Liver (tissue), 7 donors: ENCODE measurements at regions not wholly inside any gene's neighbourhood (a gene's known extent, or its start where the extent isn't known, plus 50 kb on each side); places are given as distances from the start of the nearest gene placed in this dataset.

Source experiments
- DNase-seq: peaks from one replicate; pipeline ENCODE4 v3.0.0-alpha.2; 2017; ENCODE audit warnings: low spot score
- H3K27ac ChIP-seq, 2 donors: one replicate each; pipeline ENCODE4 v1.7.0; 2013; ENCODE audit warnings: inconsistent platforms in 2 of 2, low read length in 2 of 2, control low read depth in 1 of 2, low read depth in 1 of 2, mild to moderate bottlenecking in 1 of 2
- H3K27me3 ChIP-seq, 4 donors: one replicate each; pipeline versions ENCODE4 v1.6.1 to v1.7.0; 2013; ENCODE audit warnings: low read length in 3 of 4, inconsistent platforms in 1 of 4, mild to moderate bottlenecking in 1 of 4, moderate library complexity in 1 of 4; ENCODE audit not compliant: control insufficient read depth in 4 of 4, insufficient read depth in 4 of 4
- H3K36me3 ChIP-seq, 4 donors: one replicate each; pipeline versions ENCODE4 v1.6.1 to v1.7.0; 2013; ENCODE audit warnings: low read length in 3 of 4, mild to moderate bottlenecking in 3 of 4, low read depth in 1 of 4, moderate library complexity in 1 of 4; ENCODE audit not compliant: control insufficient read depth in 4 of 4, insufficient read depth in 3 of 4
- H3K4me1 ChIP-seq, 4 donors: one replicate each; pipeline versions ENCODE4 v1.6.1 to v1.7.0; 2013; ENCODE audit warnings: low read length in 3 of 4, mild to moderate bottlenecking in 3 of 4, moderate library complexity in 1 of 4; ENCODE audit not compliant: control insufficient read depth in 4 of 4, insufficient read depth in 4 of 4
- H3K4me3 ChIP-seq, 3 donors: one replicate each; pipeline versions ENCODE4 v1.6.1 to v1.7.0; 2013; ENCODE audit warnings: low read length in 3 of 3, control low read depth in 1 of 3, low read depth in 1 of 3, mild to moderate bottlenecking in 1 of 3
- H3K9ac ChIP-seq, 2 donors: one replicate each; pipeline ENCODE4 v1.7.0; 2013; ENCODE audit warnings: low read length in 2 of 2, mild to moderate bottlenecking in 2 of 2, moderate library complexity in 2 of 2, control low read depth in 1 of 2, low read depth in 1 of 2
- H3K9me3 ChIP-seq, 4 donors: one replicate each; pipeline versions ENCODE4 v1.6.1 to v1.7.0; 2013; ENCODE audit warnings: low read length in 3 of 4; ENCODE audit not compliant: control insufficient read depth in 4 of 4
- EGR1 ChIP-seq, 2 donors: IDR thresholded peaks; 2 replicates each; pipeline ENCODE4 v1.6.1; 2016 to 2018; ENCODE audit warnings: antibody characterized with exemption in 2 of 2, low read depth in 2 of 2
- FOXA1 ChIP-seq: IDR thresholded peaks from 2 replicates; pipeline ENCODE4 v1.6.1; 2016; ENCODE audit warnings: antibody characterized with exemption
- FOXA2 ChIP-seq: IDR thresholded peaks from 2 replicates; pipeline ENCODE4 v1.6.1; 2016; ENCODE audit warnings: antibody characterized with exemption
- GABPA ChIP-seq, 2 donors: IDR thresholded peaks in 1 of 2; conservative IDR thresholded peaks in 1 of 2; 2 replicates each; pipeline ENCODE4 v1.6.1; 2016; ENCODE audit warnings: antibody characterized with exemption in 2 of 2, mild to moderate bottlenecking in 1 of 2, moderate library complexity in 1 of 2
- HNF4A ChIP-seq, 2 donors: conservative IDR thresholded peaks; 2 replicates each; pipeline ENCODE4 v1.6.1; 2016; ENCODE audit warnings: antibody characterized with exemption in 2 of 2, mild to moderate bottlenecking in 2 of 2
- HNF4G ChIP-seq: IDR thresholded peaks from 2 replicates; pipeline ENCODE4 v1.6.1; 2016; ENCODE audit warnings: antibody characterized with exemption
- JUND ChIP-seq, 2 donors: IDR thresholded peaks; 2 replicates each; pipeline ENCODE4 v1.6.1; 2016; ENCODE audit warnings: antibody characterized with exemption in 2 of 2
- NR2F2 ChIP-seq: IDR thresholded peaks from 2 replicates; pipeline ENCODE4 v1.6.1; 2016; ENCODE audit warnings: antibody characterized with exemption
- RAD21 ChIP-seq, 2 donors: IDR thresholded peaks; 2 replicates each; pipeline ENCODE4 v1.6.1; 2016; ENCODE audit warnings: antibody characterized with exemption in 2 of 2, mild to moderate bottlenecking in 2 of 2
- RXRA ChIP-seq, 2 donors: IDR thresholded peaks; 2 replicates each; pipeline ENCODE4 v1.6.1; 2017 to 2018; ENCODE audit warnings: antibody characterized with exemption in 2 of 2, mild to moderate bottlenecking in 1 of 2
- SP1 ChIP-seq: IDR thresholded peaks from 2 replicates; pipeline ENCODE4 v1.6.1; 2018; ENCODE audit warnings: antibody characterized with exemption, mild to moderate bottlenecking
- TAF1 ChIP-seq: conservative IDR thresholded peaks from 2 replicates; pipeline ENCODE4 v1.6.1; 2016; ENCODE audit warnings: antibody characterized with exemption, mild to moderate bottlenecking
- YY1 ChIP-seq: IDR thresholded peaks from 2 replicates; pipeline ENCODE4 v1.6.1; 2016; ENCODE audit warnings: antibody characterized with exemption, mild to moderate bottlenecking
- WGBS: extraction: QIAGEN DNeasy Blood & Tissue Kit; methylation state at CpG from one replicate; pipeline ENCODE4 v1.1.7; 2013; 5-methylcytosine and 5-hydroxymethylcytosine counted together
- TF ChIP-seq, protein P1 (sequence below): IDR thresholded peaks from 2 replicates; pipeline ENCODE4 v1.6.1; 2016; ENCODE audit warnings: antibody characterized with exemption
- TF ChIP-seq, protein P2 (sequence below): IDR thresholded peaks from 2 replicates; pipeline ENCODE4 v1.6.1; 2016; ENCODE audit warnings: antibody characterized with exemption
- TF ChIP-seq, protein P3 (sequence below): IDR thresholded peaks from 2 replicates; pipeline ENCODE4 v1.6.1; 2016; ENCODE audit warnings: antibody characterized with exemption
- TF ChIP-seq, protein P4 (sequence below): IDR thresholded peaks from 2 replicates; pipeline ENCODE4 v1.6.1; 2016; ENCODE audit warnings: antibody characterized with exemption, mild to moderate bottlenecking
- donor health status: healthy.
- donor health status: healthy.
- donor health status: healthy.
- donor health status: healthy.

DNA sequence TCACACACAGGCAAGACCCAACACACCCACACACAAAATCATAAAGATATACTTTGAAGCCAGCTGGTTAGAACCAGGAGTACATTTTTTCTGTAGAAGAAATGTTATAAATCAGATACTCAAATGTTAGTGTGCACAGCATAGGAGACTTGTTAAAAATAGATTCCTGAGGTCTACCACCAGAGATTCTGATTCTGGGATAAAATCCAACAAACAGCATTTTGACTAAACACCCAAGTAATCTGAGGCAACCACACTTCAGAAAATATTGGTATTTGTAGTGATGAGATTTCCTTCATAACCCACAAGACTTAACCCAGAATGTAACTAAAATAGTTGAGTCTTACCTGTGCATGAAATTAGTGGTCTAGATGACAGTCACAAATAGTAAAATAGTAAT, 301.8 kb downstream of the HNRNPD start (continued):
- TF ChIP-seq, protein P1, sequence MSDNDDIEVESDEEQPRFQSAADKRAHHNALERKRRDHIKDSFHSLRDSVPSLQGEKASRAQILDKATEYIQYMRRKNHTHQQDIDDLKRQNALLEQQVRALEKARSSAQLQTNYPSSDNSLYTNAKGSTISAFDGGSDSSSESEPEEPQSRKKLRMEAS, result no peak
- TF ChIP-seq RXRA (IDR thresholded peaks at IDR 0.05) (no peak), YY1 (no peak), HNF4A (conservative IDR thresholded peaks at IDR 0.05) (no peak), FOXA2 (no peak), SP1 (no peak), HNF4G (no peak), NR2F2 (no peak)
- TF ChIP-seq, protein P2, sequence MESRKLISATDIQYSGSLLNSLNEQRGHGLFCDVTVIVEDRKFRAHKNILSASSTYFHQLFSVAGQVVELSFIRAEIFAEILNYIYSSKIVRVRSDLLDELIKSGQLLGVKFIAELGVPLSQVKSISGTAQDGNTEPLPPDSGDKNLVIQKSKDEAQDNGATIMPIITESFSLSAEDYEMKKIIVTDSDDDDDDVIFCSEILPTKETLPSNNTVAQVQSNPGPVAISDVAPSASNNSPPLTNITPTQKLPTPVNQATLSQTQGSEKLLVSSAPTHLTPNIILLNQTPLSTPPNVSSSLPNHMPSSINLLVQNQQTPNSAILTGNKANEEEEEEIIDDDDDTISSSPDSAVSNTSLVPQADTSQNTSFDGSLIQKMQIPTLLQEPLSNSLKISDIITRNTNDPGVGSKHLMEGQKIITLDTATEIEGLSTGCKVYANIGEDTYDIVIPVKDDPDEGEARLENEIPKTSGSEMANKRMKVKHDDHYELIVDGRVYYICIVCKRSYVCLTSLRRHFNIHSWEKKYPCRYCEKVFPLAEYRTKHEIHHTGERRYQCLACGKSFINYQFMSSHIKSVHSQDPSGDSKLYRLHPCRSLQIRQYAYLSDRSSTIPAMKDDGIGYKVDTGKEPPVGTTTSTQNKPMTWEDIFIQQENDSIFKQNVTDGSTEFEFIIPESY, result no peak

DNA sequence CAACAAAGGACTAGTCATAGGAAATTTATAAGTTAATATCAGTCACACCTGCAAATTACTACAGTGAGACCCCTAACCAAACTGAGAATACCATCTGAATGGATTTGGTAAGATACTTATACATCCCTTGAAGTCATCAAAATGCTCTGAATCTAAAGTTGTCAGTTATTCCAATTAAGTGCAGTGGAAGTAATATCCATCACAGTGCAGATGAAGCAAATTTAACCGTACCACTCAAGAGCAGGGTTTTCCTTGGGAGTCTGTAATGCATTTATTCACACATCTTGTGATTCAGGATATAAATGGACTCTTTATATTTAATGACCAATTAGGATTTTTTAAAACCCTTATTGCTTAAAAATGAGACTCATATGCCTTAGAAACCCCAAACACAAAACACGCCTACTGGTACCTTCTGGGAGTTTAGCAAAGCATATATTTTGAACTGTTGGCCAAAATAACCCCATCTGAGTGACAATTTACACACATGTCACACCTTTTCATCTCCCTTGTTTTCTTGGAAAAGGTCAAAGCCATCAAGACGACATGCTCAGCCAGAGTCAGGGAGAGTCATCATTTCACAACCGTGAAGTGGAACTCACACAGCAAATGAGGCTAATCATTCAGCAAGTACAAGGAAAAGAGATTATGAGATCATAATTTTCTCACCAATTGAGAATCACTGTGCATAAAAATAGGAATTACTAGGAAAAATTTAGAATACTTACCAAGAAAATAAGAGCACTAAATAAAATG, 303.7 kb downstream of the HNRNPD start:
- 71% methylated on average over 4 of the region's 4 CpGs for WGBS
- Histone ChIP-seq H3K27me3 (peaks cover 0 to 7% (median 0%) of the 10 kb centered on the region in 4 donors), H3K9me3 (no peaks in the 10 kb centered on the region), H3K36me3 (no peaks in the 10 kb centered on the region), H3K4me1 (no peaks in the 10 kb centered on the region), H3K27ac (no peak overlapping the region), H3K9ac (no peak overlapping the region), H3K4me3 (no peak overlapping the region)
- no peak for DNase-seq
- TF ChIP-seq HNF4G (no peak), NR2F2 (no peak), FOXA2 (no peak), TAF1 (no peak), EGR1 (IDR thresholded peaks at IDR 0.05; ENCODE audit: low read depth in 2 of 2) (no peak), JUND (IDR thresholded peaks at IDR 0.05) (no peak), HNF4A (conservative IDR thresholded peaks at IDR 0.05) (no peak), FOXA1 (no peak), SP1 (no peak), GABPA (IDR thresholded peaks at IDR 0.05 in 1 of 2, conservative IDR thresholded peaks at IDR 0.05 in 1 of 2) (no peak), RAD21 (IDR thresholded peaks at IDR 0.05) (no peak)
- TF ChIP-seq, protein P1, result no peak
- TF ChIP-seq, protein P3, sequence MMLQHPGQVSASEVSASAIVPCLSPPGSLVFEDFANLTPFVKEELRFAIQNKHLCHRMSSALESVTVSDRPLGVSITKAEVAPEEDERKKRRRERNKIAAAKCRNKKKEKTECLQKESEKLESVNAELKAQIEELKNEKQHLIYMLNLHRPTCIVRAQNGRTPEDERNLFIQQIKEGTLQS, result no peak
- TF ChIP-seq, protein P4, sequence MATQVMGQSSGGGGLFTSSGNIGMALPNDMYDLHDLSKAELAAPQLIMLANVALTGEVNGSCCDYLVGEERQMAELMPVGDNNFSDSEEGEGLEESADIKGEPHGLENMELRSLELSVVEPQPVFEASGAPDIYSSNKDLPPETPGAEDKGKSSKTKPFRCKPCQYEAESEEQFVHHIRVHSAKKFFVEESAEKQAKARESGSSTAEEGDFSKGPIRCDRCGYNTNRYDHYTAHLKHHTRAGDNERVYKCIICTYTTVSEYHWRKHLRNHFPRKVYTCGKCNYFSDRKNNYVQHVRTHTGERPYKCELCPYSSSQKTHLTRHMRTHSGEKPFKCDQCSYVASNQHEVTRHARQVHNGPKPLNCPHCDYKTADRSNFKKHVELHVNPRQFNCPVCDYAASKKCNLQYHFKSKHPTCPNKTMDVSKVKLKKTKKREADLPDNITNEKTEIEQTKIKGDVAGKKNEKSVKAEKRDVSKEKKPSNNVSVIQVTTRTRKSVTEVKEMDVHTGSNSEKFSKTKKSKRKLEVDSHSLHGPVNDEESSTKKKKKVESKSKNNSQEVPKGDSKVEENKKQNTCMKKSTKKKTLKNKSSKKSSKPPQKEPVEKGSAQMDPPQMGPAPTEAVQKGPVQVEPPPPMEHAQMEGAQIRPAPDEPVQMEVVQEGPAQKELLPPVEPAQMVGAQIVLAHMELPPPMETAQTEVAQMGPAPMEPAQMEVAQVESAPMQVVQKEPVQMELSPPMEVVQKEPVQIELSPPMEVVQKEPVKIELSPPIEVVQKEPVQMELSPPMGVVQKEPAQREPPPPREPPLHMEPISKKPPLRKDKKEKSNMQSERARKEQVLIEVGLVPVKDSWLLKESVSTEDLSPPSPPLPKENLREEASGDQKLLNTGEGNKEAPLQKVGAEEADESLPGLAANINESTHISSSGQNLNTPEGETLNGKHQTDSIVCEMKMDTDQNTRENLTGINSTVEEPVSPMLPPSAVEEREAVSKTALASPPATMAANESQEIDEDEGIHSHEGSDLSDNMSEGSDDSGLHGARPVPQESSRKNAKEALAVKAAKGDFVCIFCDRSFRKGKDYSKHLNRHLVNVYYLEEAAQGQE, result no peak
